ENCODE measurements at regions not wholly inside any gene's neighbourhood (a gene's known extent, or its start where the extent isn't known, plus 50 kb on each side); places are given as distances from the start of the nearest gene placed in this dataset.

- Histone ChIP-seq H3K36me3 (no peaks in the 10 kb centered on the region), H3K4me3 (no peak overlapping the region), H3F3A (ENCODE audit: low read depth) (no peaks in the 10 kb centered on the region), H3K4me2 (no peak overlapping the region), H3K27me3 (no peaks in the 10 kb centered on the region), H3K27ac (no peak overlapping the region), H3K9me3 (ENCODE audit: low read depth) (no peaks in the 10 kb centered on the region), H3K4me1 (no peaks in the 10 kb centered on the region), H2AFZ (replicated peaks) (no peak overlapping the region), H3K79me2 (ENCODE audit: low read depth) (no peaks in the 10 kb centered on the region), H4K20me1 (ENCODE audit: low read depth) (no peaks in the 10 kb centered on the region), H3K9ac (no peak overlapping the region)
- Mint-ChIP-seq H3K4me1 (no peaks in the 10 kb centered on the region), H3K27me3 (ENCODE audit: insufficient read depth, low read depth) (peaks cover 4% of the 10 kb centered on the region), H3K4me3 (no peak overlapping the region), H3K27ac (no peak overlapping the region), H3K36me3 (no peaks in the 10 kb centered on the region), H3K9me3 (peaks cover 5% of the 10 kb centered on the region)
- TF ChIP-seq EZH2phosphoT487 (IDR thresholded peaks at IDR 0.05) (no peak), EZH2 (IDR thresholded peaks at IDR 0.05) (no peak), CTCF (IDR thresholded peaks at IDR 0.05) (no peak)
- DNase-seq (ENCODE audit: low spot score) = no peak
Observed at GRCh38 chr5:52476346-52476745, 311.4 kb upstream of the ITGA1 start.

- Histone ChIP-seq H3K36me3 (no peaks in the 10 kb centered on the region), H3K4me3 (no peak overlapping the region), H3K27ac (no peak overlapping the region), H3K27me3 (no peaks in the 10 kb centered on the region), H3K4me1 (no peaks in the 10 kb centered on the region), H3K4me2 (no peak overlapping the region), H3F3A (ENCODE audit: low read depth) (no peaks in the 10 kb centered on the region), H3K9me3 (ENCODE audit: low read depth) (no peaks in the 10 kb centered on the region), H3K79me2 (ENCODE audit: low read depth) (no peaks in the 10 kb centered on the region), H2AFZ (replicated peaks) (no peak overlapping the region), H4K20me1 (ENCODE audit: low read depth) (no peaks in the 10 kb centered on the region), H3K9ac (no peak overlapping the region)
- H3K27ac Mint-ChIP-seq = no peak overlapping the region
- H3K4me3 Mint-ChIP-seq = no peak overlapping the region
- no peaks in the 10 kb centered on the region for H3K36me3 Mint-ChIP-seq
- DNase-seq (ENCODE audit: low spot score) = no peak
- peaks cover 4% of the 10 kb centered on the region for H3K9me3 Mint-ChIP-seq
- H3K4me1 Mint-ChIP-seq = peaks cover 4% of the 10 kb centered on the region
- H3K27me3 Mint-ChIP-seq (ENCODE audit: insufficient read depth, low read depth) = no peaks in the 10 kb centered on the region
- TF ChIP-seq EZH2 (IDR thresholded peaks at IDR 0.05) (no peak), CTCF (IDR thresholded peaks at IDR 0.05) (no peak), EZH2phosphoT487 (IDR thresholded peaks at IDR 0.05) (no peak)
Observed at GRCh38 chr5:52481201-52481600, 306.5 kb upstream of the ITGA1 start.

- no peak overlapping the region for H2AFZ ChIP-seq (replicated peaks)
- Mint-ChIP-seq H3K9me3 (peaks cover 4% of the 10 kb centered on the region), H3K27ac (no peak overlapping the region), H3K4me1 (peaks cover 4% of the 10 kb centered on the region), H3K4me3 (no peak overlapping the region), H3K36me3 (no peaks in the 10 kb centered on the region), H3K27me3 (ENCODE audit: insufficient read depth, low read depth) (no peaks in the 10 kb centered on the region)
- H3K9ac ChIP-seq = no peak overlapping the region
- H3K4me2 ChIP-seq = no peak overlapping the region
- H4K20me1 ChIP-seq (ENCODE audit: low read depth) = no peaks in the 10 kb centered on the region
- H3K79me2 ChIP-seq (ENCODE audit: low read depth) = no peaks in the 10 kb centered on the region
- no peaks in the 10 kb centered on the region for H3K4me1 ChIP-seq
- no peak overlapping the region for H3K4me3 ChIP-seq
- DNase-seq (ENCODE audit: low spot score) = no peak
- H3K9me3 ChIP-seq (ENCODE audit: low read depth) = no peaks in the 10 kb centered on the region
- TF ChIP-seq EZH2 (IDR thresholded peaks at IDR 0.05) = no peak
- H3K27ac ChIP-seq = no peak overlapping the region
- H3K27me3 ChIP-seq = no peaks in the 10 kb centered on the region
- no peaks in the 10 kb centered on the region for H3K36me3 ChIP-seq
- no peaks in the 10 kb centered on the region for H3F3A ChIP-seq (ENCODE audit: low read depth)
Observed at GRCh38 chr5:52481851-52482250, 305.9 kb upstream of the ITGA1 start.

- Histone ChIP-seq H3K4me3 (no peak overlapping the region), H3F3A (ENCODE audit: low read depth) (no peaks in the 10 kb centered on the region), H3K27me3 (no peaks in the 10 kb centered on the region), H3K4me2 (no peak overlapping the region), H3K4me1 (no peaks in the 10 kb centered on the region), H3K9ac (no peak overlapping the region), H3K79me2 (ENCODE audit: low read depth) (no peaks in the 10 kb centered on the region), H3K27ac (no peak overlapping the region), H3K9me3 (ENCODE audit: low read depth) (no peaks in the 10 kb centered on the region), H3K36me3 (no peaks in the 10 kb centered on the region), H4K20me1 (ENCODE audit: low read depth) (no peaks in the 10 kb centered on the region), H2AFZ (replicated peaks) (no peak overlapping the region)
- no peaks in the 10 kb centered on the region for H3K9me3 Mint-ChIP-seq
- DNase-seq (ENCODE audit: low spot score) = no peak
- H3K27ac Mint-ChIP-seq = no peak overlapping the region
- H3K36me3 Mint-ChIP-seq = no peaks in the 10 kb centered on the region
- no peak overlapping the region for H3K4me3 Mint-ChIP-seq
- H3K27me3 Mint-ChIP-seq (ENCODE audit: insufficient read depth, low read depth) = no peaks in the 10 kb centered on the region
- TF ChIP-seq CTCF (IDR thresholded peaks at IDR 0.05) = no peak
- no peak for TF ChIP-seq EZH2phosphoT487 (IDR thresholded peaks at IDR 0.05)
- TF ChIP-seq EZH2 (IDR thresholded peaks at IDR 0.05) = no peak
- H3K4me1 Mint-ChIP-seq = no peaks in the 10 kb centered on the region
Observed at GRCh38 chr5:52491071-52491787, 296.5 kb upstream of the ITGA1 start.

All from neural progenitor cell (in vitro differentiated cells).